ENCODE measurements at regions not wholly inside any gene's neighbourhood (a gene's known extent, or its start where the extent isn't known, plus 50 kb on each side); places are given as distances from the start of the nearest gene placed in this dataset.

GRCh38 chr16:51353055-51353454 lies 202.0 kb upstream of the SALL1 start:
- no peak for DNase-seq

DNA sequence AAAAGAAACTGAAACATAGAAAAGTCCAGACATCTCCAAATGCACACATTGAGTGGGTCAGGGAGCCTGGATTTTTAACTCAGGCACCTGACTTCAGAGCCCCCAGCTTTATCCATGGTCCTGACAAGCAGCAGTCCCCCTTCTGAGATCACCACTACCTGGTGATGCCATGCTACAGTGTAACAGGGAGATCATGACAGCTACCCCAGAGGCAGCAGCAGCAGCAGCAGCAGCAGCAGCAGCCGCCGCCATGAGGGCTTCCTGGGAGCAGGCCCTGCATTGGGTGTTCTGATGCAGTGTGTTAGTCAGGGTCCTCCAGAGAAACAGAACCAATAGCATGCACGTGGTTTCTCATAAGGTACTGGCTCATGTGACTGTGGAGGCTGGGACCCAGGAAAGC lies 198.6 kb upstream of the SALL1 start:
- no peak for DNase-seq

- no peak for DNase-seq
Observed at GRCh38 chr16:51343411-51343810, 192.3 kb upstream of the SALL1 start.

GRCh38 chr16:51341204-51341603 lies 190.1 kb upstream of the SALL1 start:
- no peak for DNase-seq

- no peak for DNase-seq
Observed at GRCh38 chr16:51337662-51338061, 186.6 kb upstream of the SALL1 start.

GRCh38 chr16:51328733-51329132 lies 177.7 kb upstream of the SALL1 start:
- DNase-seq: no peak

DNA sequence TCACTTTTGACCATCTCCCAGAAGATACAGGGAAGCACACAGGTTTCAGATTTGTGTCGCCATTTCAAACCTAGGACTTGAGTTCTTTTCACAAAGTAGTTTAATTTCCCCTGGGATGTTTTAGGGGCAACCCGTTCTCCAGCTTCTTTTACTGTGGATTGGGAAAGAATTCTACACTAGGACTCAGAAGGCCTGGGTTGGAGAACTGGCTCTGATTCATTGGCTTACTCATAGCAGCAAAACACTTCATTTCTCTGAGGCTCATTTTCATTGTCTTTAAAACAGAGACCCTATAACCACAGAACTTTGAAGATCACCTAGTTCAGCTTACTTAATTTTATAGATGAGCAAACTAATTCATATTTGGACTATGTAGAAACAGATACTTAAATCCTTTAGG lies 175.9 kb upstream of the SALL1 start:
- DNase-seq: no peak

DNA sequence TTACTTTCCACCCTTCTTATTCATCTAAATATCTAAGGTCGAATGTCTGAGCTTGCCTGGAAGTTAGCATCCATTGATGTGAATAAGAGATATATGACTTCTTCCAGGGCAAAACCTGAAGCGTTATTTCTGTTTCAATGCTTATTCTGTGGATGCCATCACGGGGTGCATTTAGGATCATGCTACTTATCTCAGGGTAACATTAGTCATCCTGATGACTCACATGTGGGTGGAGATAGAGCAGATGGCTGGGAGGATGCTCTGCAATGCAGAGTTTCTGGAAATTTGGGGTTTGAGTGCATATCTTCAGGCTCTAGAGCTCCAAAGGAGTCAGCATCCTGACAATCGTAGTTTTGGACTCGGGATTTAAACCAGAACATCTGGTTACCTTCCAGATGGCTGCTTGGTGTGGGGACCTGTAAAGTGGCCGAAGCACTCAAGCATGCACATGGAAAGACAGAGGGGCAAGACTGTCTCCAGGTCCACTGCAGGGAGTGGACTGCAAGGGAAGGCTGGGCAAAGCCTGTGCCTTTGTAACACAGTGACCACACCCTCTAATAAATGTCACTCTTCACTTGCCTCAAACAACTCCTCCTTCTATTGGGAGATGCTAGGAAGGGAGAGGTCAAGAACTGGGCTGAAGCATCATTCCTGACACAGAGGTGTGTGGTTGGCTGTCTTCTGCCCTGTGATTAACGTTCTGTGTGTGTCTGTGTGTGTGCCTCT lies 175.2 kb upstream of the SALL1 start:
- no peak for DNase-seq

GRCh38 chr16:51321251-51321650 lies 170.2 kb upstream of the SALL1 start:
- no peak for DNase-seq

- no peak for DNase-seq
Observed at GRCh38 chr16:51317575-51317974, 166.5 kb upstream of the SALL1 start.

DNA sequence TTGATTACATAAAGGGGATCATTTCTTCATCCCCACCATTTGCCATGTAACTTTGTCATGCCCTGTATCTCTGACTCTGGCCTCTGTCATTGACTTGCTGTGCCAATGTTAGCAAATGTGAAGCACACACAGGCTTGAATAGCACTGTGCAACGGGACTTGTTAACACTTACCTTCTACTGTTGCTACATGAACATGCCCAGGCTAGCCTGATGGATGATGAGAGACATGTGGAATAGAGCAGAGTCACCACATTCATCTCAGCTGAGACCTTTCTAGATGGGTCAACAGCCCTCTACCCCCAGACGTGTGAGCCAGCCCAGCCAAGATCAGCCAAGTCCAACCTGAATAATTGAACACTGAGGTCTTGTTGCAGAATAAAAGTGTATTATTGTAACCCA lies 162.1 kb upstream of the SALL1 start:
- no peak for DNase-seq

DNA sequence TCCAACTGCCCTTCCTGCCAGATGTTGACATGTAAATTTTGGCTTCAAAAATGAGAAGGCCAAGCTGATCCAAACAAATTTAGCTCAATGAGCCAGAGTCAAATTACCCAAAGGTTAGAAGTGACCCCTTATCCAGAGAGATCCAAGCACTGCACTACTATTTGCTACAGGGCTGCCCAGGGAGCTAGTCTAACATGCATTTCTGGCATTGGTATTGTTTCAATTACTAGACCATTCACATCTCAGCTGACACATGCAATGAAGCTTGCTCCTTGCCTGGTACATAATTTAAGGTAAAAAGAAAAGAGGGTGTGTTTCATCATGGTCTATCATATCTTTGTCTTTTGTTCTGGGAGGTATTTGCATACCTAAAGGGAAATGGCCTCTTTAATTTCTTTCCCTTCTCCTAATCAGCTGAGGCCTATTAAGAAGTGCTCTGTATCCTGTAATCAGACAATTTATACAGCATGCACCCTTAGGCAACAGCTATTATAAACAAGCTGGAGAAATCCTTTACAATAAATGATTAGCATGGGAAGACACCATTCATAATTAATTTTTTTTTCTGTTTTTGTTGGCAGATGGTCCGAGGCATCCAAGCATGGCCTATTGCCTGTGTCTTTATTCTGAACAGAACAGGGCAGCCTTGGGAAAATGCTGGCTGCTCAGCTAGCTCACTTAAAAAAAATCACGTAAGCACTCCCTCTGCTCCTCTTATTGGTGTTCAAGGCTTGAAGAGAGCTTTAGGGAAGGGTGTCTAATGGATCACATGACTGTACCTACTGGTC lies 161.5 kb upstream of the SALL1 start:
- peak; percentile 60 for DNase-seq

- no peak for DNase-seq
Observed at GRCh38 chr16:51310159-51310558, 159.1 kb upstream of the SALL1 start.

DNA sequence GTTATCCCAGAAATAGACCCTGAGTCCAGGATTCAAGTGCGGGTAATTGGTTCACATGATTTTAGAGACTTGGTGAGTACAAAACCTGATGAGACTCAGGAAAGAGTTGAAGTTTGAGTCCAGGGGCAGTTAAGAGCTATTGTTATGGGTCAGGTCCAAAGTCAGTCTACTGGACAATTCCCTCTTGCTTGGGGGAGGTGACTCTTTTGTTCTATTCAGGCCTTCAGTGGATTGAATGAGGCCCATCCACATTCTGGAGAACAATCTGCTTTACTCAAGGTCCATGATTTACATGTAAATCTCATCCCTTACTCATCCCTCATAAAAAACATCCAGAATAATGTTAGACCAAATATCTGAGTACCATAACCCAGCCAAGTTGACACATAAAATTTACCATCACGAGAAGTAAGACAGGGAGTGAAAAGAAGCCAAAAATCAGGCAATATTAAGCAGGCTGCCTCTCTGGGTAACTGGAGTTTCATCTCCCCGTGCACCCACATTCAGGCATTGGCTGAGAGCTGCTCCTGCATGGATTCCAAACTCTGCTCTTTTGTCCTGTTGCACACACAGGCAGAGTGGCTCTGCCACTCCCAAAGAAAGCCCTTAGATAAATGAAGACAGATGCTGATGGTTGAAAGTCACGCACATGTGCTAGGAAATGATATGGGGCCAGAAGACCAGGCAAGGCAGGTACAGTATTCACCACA lies 156.0 kb upstream of the SALL1 start:
- DNase-seq: no peak

DNA sequence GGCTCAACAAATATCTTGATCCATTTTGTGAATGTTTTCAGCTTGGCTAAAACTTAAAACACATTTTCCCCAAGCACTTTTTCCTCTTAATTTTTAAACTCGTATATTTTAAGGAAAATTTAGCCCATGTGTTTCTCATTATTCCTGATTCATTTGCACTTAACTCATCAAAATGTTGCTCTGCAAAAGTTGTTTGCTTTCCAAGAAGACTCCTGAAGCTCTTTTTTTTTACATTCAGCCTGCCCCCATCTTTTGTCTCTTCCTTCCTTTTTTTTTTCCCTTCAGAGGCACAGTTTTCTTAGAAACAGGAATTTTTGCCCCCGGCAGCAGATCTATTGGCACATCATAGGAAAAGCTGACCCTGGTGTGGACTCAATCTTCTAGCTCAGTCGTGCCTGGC lies 155.0 kb upstream of the SALL1 start:
- peak; percentile 13 for DNase-seq

GRCh38 chr16:51305337-51305736 lies 154.3 kb upstream of the SALL1 start:
- no peak for DNase-seq

DNA sequence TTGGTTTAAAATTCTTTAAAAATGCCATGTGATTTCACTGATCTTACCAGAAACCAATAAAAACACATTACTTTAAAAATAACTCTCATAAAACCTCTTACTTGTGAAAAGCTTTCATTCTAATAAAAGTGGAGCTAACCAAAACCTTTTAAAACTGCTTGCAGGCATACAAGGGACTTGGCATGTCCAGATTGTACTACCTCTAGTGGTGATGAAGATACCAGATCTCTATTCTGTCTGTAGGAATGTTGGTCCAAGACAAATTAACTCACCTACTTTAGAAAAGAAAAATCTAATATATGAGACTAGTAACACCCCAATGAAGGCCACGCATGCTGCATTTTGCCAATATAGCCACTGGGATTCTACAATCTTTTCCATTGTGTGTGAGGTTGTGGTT lies 151.0 kb upstream of the SALL1 start:
- DNase-seq: no peak

DNA sequence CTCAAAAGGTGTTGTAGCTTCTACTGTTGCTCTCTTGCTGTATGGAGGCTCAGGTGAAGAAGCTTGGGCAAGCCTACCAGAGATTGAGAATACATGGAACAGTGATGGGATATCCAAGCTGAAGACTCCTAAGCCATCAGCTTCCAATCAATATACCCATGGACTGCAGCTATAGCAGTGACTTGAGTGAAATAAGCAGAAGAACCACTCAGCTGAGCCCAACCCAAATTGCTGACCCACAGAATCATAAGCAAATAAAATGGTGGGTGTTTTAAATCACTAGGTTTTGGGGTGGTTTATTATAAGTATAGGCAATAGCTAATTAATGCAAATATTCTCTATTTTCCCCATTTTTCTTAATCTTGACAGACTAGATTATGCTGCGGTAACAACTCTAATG lies 147.7 kb upstream of the SALL1 start:
- DNase-seq: no peak

GRCh38 chr16:51290442-51291285 lies 139.6 kb upstream of the SALL1 start:
- no peak for DNase-seq

GRCh38 chr16:51289336-51289735 lies 138.3 kb upstream of the SALL1 start:
- DNase-seq: no peak

DNA sequence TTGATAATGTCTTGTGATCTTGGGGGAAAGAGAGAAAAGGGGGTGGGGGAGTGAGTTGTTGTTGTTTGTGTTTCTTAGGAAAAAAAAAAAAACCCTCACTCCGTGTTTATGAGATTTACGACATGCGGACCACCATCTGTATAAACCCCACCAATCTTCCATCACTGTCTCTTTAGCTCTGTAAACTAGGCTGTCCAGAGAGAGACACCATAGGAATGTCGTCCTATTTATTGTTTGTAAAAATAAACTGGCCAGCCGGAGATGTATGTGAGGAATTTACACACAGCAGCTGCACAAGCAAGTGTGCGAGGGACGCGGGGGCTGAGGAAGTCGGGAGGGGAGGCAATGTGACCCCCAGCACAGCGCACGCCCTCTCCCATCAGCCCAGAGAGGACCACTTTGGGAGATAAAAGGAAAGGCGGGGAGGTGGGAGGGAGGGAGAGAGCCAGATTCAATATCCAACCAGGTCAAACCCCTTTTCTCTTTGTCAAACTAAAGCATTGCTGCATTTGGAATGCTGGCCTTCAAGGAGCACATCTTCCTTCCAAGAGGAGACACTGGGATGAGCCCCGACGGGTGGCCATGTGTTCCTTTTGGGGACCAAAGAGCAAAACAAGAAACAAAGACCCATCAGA lies 136.2 kb upstream of the SALL1 start:
- DNase-seq: no peak

DNA sequence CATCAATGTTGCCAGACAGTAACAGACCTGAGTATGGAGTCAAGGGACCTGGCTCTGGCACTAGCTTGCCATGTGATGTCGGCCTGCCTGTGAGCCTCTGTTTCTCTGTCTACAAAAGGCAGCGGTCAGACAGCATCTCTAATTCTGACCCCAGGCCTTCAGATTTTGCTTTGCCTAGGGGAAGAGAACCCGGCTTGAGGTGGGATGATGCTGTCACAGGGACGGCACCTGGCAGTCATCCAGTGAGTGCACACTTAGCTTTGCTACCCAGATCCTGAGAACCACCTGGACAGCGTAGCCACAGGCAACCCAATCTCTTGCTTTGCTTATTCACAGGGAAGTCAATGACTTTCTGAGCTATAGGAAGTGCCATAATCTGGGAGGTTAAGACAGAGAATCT lies 135.2 kb upstream of the SALL1 start:
- DNase-seq: no peak

GRCh38 chr16:51276336-51276735 lies 125.3 kb upstream of the SALL1 start:
- no peak for DNase-seq

Measured in eye (tissue), 1 donor.